HEK293T (cell line): ENCODE measurements at regions not wholly inside any gene's neighbourhood (a gene's known extent, or its start where the extent isn't known, plus 50 kb on each side); places are given as distances from the start of the nearest gene placed in this dataset.

Experiments
- CTCF ChIA-PET: fragments of 350-600 bp; formaldehyde crosslinking; extraction: SDS; loops from one replicate; lab custom pipeline; 2021; ENCODE audit warnings: antibody characterized with exemption, inconsistent platforms; lab: Yijun Ruan, JAX
- POLR2A ChIA-PET: fragments of 350-600 bp; formaldehyde crosslinking; extraction: SDS; loops from one replicate; lab custom pipeline; 2020; ENCODE audit warnings: antibody characterized with exemption, inconsistent platforms; lab: Yijun Ruan, JAX
- DNase-seq: peaks from one replicate; pipeline ENCODE4 v3.0.0; 2012; ENCODE audit warnings: mixed read lengths; ENCODE audit errors: extremely low spot score
- ARNT ChIP-seq: fragments of 450-650 bp; IDR thresholded peaks from 2 replicates; pipeline ENCODE4 v1.6.1; 2017; ENCODE audit warnings: mild to moderate bottlenecking
- BHLHE40 ChIP-seq: fragments of 450-650 bp; IDR thresholded peaks from 2 replicates; pipeline ENCODE4 v1.6.1; 2016; ENCODE audit warnings: mild to moderate bottlenecking, moderate library complexity, borderline replicate concordance
- CTBP1 ChIP-seq: fragments of 450-650 bp; IDR thresholded peaks from 2 replicates; pipeline ENCODE4 v1.6.1; 2016; ENCODE audit warnings: borderline replicate concordance
- ELF4 ChIP-seq: fragments of 450-650 bp; IDR thresholded peaks from 2 replicates; pipeline ENCODE4 v1.6.1; 2017; ENCODE audit warnings: antibody characterized with exemption
- FOXA1 ChIP-seq: fragments of 450-650 bp; IDR thresholded peaks from 2 replicates; pipeline ENCODE4 v1.6.1; 2016; ENCODE audit warnings: mild to moderate bottlenecking
- FOXK2 ChIP-seq: fragments of 450-650 bp; IDR thresholded peaks from 2 replicates; pipeline ENCODE4 v1.6.1; 2016; ENCODE audit warnings: mild to moderate bottlenecking
- FOXM1 ChIP-seq: fragments of 450-650 bp; IDR thresholded peaks from 2 replicates; pipeline ENCODE4 v1.6.1; 2017; ENCODE audit warnings: mild to moderate bottlenecking, borderline replicate concordance
- HDGF ChIP-seq: fragments of 450-650 bp; IDR thresholded peaks from 2 replicates; pipeline ENCODE4 v1.6.1; 2017; ENCODE audit warnings: antibody characterized with exemption, borderline replicate concordance
- L3MBTL2 ChIP-seq: fragments of 450-650 bp; conservative IDR thresholded peaks from 2 replicates; pipeline ENCODE4 v1.6.1; 2016; ENCODE audit warnings: mild to moderate bottlenecking
- LEF1 ChIP-seq: fragments of 450-650 bp; IDR thresholded peaks from 2 replicates; pipeline ENCODE4 v1.6.1; 2017; ENCODE audit warnings: mild to moderate bottlenecking, borderline replicate concordance
- NFRKB ChIP-seq: fragments of 450-650 bp; IDR thresholded peaks from 2 replicates; pipeline ENCODE4 v1.6.1; 2016; ENCODE audit warnings: mild to moderate bottlenecking, moderate library complexity
- SP1 ChIP-seq: fragments of 450-650 bp; IDR thresholded peaks from 2 replicates; pipeline ENCODE4 v1.6.1; 2017
- SUZ12 ChIP-seq: fragments of 450-650 bp; IDR thresholded peaks from 2 replicates; pipeline ENCODE4 v1.6.1; 2016; ENCODE audit warnings: mild to moderate bottlenecking
- TARDBP ChIP-seq: fragments of 450-650 bp; IDR thresholded peaks from 2 replicates; pipeline ENCODE4 v1.6.1; 2016
- ZNF384 ChIP-seq: fragments of 450-650 bp; IDR thresholded peaks from 2 replicates; pipeline ENCODE4 v1.6.1; 2016
- TF ChIP-seq, protein P1 (sequence below): fragments of 450-650 bp; IDR thresholded peaks from 2 replicates; pipeline ENCODE4 v1.6.1; 2016

DNA sequence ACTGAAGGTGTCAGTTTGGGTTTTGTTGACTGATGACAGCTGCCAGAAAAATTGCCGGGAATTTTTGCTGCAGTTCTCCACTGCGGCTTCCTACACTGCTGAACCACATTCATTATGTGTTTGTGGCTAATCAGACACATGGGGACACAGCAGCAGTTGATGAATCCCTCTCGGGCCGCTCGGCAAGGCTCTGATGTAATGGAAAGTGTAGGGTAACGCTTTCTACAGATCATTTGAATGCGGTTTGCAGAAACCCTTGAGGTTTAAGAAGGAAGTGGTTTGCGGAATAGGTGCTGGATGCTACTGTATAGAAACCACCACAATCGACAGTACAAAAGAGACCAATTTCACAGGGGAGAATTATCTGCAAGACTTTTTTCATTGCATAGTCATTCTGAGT is 138.7 kb upstream of the SASH1 start:
- ChIA-PET CTCF (no interaction called here), POLR2A (no interaction called here)
- DNase-seq, result no peak
- TF ChIP-seq L3MBTL2 (no peak), ELF4 (no peak), CTBP1 (no peak), SUZ12 (no peak), NFRKB (no peak), SP1 (no peak), HDGF (no peak), BHLHE40 (no peak), FOXA1 (no peak), FOXK2 (no peak), ZNF384 (no peak), TARDBP (no peak), ARNT (no peak)
- TF ChIP-seq, protein P1, sequence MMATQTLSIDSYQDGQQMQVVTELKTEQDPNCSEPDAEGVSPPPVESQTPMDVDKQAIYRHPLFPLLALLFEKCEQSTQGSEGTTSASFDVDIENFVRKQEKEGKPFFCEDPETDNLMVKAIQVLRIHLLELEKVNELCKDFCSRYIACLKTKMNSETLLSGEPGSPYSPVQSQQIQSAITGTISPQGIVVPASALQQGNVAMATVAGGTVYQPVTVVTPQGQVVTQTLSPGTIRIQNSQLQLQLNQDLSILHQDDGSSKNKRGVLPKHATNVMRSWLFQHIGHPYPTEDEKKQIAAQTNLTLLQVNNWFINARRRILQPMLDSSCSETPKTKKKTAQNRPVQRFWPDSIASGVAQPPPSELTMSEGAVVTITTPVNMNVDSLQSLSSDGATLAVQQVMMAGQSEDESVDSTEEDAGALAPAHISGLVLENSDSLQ, result no peak

DNA sequence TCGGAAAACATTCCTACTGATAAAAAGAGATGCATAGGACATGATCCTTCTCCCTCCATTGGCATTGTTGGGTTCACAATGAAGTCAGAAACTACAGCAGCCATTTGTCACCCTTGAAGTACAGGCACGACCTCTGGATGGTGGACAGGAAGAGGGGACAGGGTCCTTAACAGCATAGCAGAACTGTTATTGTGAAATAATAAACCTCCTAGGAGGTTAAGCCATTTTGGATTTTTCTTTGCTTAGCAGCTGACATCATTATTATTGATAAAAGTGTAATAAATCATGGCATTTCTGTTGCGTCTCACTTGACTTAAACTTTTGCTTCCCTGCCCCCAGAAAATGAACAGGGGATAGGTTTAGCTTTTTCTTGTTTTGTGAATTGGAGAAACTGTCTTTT is 134.3 kb upstream of the SASH1 start:
- DNase-seq, result no peak
- CTCF ChIA-PET, result no interaction called here
- TF ChIP-seq SUZ12 (no peak), ELF4 (no peak)
- TF ChIP-seq, protein P1, result no peak
- POLR2A ChIA-PET, result no interaction called here

DNA sequence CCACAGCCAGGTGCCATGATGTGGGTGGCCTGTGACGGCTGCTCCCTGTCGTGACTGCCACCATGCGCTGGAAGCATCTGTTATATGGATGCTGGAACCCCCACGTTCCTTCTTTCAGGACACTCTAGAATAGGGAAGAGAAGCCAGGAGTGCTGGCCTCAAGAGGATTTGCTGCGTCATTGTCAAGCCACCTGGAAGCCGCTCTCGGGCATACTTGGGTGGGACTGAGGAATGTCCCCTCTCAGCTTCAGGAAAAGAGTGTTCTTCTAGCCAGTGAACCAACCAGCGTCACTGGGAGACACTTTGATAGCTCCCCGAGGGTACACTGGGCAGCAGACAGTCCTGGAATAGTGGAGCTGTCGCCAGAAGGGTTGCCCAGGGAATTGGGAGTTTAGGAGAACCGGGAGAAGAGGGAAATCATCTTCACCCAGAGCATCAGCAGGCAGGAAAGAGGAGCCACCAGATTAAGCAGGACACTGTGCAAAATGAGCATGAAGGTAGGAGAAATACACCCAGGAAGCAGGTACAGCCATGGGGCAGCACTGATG is 130.8 kb upstream of the SASH1 start:
- DNase-seq, result no peak
- POLR2A ChIA-PET, result no interaction called here
- CTCF ChIA-PET, result no interaction called here
- TF ChIP-seq L3MBTL2 (no peak), NFRKB (no peak), FOXM1 (no peak), HDGF (no peak), BHLHE40 (no peak), ARNT (no peak), LEF1 (no peak), CTBP1 (no peak), FOXK2 (no peak), SUZ12 (no peak), ELF4 (no peak), FOXA1 (no peak)

DNA sequence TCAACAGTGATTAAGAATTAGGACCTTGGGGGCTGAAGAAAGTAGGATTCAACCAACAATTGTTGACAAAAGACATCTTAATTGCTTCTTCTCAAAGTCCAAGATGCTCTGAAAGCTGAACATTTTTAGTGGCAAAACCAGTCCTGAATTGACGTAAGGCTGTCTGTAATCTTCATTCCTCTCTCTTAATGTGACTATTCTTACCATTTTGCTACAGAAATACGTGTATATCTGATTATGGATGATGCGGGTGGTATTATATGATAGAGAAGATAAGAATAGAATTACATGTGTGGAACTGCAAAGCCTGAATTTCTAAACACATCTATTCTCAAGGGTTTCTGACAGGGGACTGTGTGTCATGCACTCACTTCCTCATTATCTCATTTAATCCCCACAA is 130.3 kb upstream of the SASH1 start:
- TF ChIP-seq HDGF (no peak), NFRKB (no peak), SP1 (no peak), LEF1 (no peak), ELF4 (no peak), FOXM1 (no peak), ZNF384 (no peak), ARNT (no peak), L3MBTL2 (no peak), TARDBP (no peak), CTBP1 (no peak), FOXA1 (no peak), BHLHE40 (no peak)
- no peak for DNase-seq
- ChIA-PET CTCF (no interaction called here), POLR2A (no interaction called here)

DNA sequence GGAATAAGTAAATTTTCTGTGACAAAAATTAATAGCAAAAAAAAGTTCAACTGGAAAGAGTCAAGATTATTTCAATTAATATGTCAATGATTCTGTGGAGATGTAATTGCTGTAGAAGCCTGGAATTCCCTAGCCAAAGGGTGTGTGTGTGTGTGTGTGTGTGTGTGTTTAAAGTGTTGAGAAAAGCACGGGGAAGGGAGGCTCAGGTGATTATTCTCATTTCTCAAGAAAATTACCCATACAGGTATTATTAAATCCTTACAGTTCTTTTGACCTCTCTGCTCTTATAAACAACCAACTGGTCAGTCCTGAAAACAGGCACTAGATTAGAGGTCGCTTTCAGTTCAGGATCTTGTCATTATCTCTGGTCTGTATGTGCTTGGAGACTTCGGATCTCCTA is 129.3 kb upstream of the SASH1 start:
- TF ChIP-seq BHLHE40 (no peak), NFRKB (no peak)

DNA sequence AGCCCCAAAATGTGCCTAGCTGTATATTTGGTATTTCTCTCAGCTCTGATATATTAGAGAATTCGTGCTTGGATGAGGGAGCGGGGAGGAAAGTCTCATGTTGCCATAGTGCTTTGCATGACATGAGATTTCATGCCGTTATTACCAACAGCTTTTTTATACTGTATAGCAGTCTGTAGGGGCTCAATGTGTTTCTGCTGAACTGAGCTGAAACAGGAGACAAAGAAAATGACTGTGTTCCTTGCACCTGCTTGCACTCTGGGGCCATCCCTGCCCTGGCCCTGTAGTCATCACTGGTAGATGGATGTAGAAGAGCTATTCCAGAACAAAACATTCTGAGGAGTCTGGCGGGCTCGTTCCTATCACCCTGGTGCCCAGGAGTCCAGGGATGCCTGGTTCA is 128.0 kb upstream of the SASH1 start:
- no peak for TF ChIP-seq FOXK2
- TF ChIP-seq SP1, result no peak
- TF ChIP-seq BHLHE40, result no peak
- TF ChIP-seq ARNT, result no peak
- TF ChIP-seq FOXA1, result no peak
- TF ChIP-seq TARDBP, result no peak
- no peak for TF ChIP-seq ZNF384
- TF ChIP-seq SUZ12, result no peak
- no peak for TF ChIP-seq HDGF
- TF ChIP-seq, protein P1, result no peak
- no peak for TF ChIP-seq FOXM1
- TF ChIP-seq LEF1, result no peak
- TF ChIP-seq L3MBTL2, result no peak
- no peak for TF ChIP-seq NFRKB
- no peak for TF ChIP-seq CTBP1
- no peak for TF ChIP-seq ELF4
- ChIA-PET POLR2A (no interaction called here), CTCF (no interaction called here)
- DNase-seq, result no peak

More for the DNA sequence above, 129.3 kb upstream of the SASH1 start:
- DNase-seq, result no peak
- ChIA-PET POLR2A (no interaction called here), CTCF (no interaction called here)

DNA sequence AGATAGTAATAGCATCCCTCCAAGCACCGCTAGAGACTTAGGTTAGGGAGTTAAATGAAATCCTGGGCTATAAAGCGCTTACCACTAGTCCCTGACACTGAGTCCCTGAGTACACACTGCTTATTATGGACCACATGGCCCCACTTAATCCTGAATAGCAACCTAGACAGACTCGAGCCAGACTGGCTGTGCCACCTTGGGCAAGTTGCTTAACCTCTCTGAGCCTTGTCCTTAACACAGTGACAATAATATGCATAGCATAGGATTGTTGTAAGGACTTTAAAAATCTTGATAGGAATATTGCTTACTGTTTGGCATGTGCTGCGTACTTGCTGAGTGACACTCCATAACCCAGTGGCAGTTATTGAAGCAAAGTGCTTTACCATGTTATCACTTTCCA is 125.6 kb upstream of the SASH1 start:
- ChIA-PET CTCF (no interaction called here), POLR2A (interaction anchor here (0.6 kb wide), 1 partner anchor 1772 kb away, joined by 3 read pairs; no protein-coding TSS in a partner anchor)
- DNase-seq, result no peak
- TF ChIP-seq FOXK2 (no peak), L3MBTL2 (no peak), TARDBP (no peak), HDGF (no peak), FOXM1 (no peak), NFRKB (no peak), ELF4 (no peak), BHLHE40 (no peak), LEF1 (no peak)
